Germinal center (tissue), 1 donor: ENCODE measurements at regions not wholly inside any gene's neighbourhood (a gene's known extent, or its start where the extent isn't known, plus 50 kb on each side); places are given as distances from the start of the nearest gene placed in this dataset.
"Not testable (repeated sequence)": the region's sequence is repeated elsewhere in the genome, so short reads cannot be mapped to it uniquely, and the experiment has no call there.

Source experiments
- DNase-seq: peaks from one replicate; pipeline ENCODE4 v3.0.0; 2012; ENCODE audit warnings: mixed read lengths, low spot score

DNA sequence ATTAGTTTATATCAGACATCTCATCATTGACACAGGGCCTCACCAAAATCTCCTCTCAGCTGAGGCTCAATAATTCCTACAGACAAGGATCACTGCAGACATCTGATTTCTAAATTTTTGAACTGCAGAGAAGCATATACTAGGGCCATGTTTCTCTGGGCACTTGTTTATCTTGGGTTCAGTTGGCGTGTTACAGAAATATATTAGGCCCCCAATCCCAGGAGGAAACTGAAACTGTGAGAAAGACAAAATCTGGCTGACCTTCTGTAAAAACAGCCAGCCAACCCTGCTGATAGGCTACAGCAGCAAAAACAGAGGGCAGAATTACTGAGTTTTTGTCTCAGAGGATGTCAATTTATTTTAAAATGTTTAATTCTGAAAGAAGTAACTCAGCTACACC is 634.6 kb downstream of the ETNK1 start:
- DNase-seq = no peak

DNA sequence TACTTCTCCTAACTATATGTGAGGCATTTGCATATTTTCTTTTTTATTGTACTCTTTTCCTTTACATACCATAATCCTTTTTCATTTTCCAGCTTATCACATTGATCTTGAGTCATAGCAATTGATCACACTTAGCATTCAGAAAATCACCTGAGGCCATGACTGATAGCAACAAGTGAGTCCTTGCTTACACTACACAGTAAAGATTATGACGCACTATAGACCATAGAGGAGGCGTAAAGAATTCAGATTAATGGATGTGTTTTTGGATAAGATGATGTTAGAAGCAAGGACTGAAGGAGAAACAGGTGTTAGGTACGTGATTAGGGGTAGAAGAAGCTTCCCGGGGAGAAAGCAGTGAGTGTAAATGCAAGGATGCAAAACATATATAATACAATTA is 637.7 kb downstream of the ETNK1 start:
- DNase-seq = no peak

DNA sequence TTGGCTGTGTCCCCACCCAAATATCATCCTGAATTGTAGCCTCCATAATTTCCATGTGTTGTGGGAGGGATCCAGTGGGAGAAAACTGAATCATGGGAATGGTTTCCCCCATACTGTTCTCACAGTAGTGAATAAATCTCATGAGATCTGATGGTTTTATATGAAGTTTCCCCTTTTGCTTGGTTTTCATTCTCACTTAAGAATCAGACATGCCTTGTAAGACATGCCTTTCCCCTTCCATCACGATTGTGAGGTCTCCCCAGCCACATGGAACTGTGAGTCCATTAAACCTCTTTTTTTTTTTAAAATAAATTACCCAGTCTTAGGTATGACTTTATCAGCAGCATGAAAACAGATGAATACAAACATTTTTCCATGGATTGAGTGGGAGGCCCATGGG is 652.9 kb downstream of the ETNK1 start:
- DNase-seq = no peak

DNA sequence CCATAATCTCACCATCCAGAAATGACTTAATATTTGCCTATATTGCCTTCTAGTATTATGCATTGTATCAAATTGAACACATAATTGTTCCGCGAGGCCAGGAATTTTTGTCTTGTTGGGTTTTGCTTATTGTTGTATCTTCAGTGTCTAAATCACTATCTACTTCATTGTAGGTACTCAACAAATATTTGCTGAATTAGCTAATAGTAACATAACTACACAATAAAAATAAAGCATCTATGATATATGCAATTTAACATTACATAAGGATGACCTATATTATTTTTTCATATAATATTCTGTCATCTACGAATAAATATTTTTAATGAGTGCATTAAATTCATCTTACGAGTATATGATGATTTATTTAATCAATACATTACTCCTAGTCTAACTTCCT is 656.3 kb downstream of the ETNK1 start:
- DNase-seq = no peak

DNA sequence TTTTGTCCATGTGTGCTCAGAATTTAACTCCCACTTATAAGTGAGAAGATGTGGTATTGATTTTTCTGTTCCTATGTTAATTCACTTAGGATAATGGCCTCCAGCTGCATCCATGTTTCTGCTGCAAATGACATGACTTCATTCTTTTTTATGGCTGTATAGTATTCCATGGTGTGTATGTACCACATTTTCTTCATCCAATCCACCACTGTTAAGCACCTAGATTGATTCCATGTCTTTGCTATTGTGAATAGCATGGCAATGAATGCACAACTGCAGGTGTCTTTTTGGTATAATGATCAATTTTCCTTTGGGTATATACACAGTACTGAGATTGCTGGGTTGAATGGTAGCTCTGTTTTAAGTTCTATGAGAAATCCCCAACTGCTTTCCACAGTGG is 657.7 kb downstream of the ETNK1 start:
- DNase-seq = no peak

DNA sequence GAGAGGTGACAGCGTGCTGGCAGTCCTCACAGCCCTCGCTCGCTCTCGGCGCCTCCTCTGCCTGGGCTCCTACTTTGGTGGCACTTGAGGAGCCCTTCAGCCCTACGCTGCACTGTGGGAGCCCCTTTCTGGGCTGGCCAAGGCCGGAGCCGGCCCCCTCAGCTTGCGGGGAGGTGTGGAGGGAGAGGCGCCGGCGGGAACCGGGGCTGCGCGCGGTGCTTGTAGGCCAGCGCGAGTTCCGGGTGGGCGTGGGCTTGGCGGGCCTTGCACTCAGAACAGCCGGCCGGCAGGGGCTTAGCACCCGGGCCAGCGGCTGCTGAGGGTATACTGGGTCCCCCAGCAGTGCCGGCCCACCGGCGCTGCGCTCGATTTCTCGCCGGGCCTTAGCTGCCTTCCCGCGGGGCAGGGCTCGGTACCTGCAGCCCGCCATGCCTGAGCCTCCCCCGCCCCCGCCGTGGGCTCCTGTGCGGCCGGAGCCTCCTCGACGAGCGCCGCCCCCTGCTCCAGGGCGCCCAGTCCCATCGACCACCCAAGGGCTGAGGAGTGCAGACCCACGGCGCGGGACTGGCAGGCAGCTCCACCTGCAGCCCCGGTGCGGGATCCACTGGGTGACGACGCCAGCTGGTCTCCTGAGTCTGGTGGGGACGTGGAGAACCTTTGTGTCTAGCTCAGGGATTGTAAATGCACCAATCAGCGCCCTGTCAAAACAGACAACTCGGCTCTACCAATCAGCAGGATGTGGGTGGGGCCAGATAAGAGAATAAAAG is 661.0 kb downstream of the ETNK1 start:
- DNase-seq = not testable (repeated sequence)

DNA sequence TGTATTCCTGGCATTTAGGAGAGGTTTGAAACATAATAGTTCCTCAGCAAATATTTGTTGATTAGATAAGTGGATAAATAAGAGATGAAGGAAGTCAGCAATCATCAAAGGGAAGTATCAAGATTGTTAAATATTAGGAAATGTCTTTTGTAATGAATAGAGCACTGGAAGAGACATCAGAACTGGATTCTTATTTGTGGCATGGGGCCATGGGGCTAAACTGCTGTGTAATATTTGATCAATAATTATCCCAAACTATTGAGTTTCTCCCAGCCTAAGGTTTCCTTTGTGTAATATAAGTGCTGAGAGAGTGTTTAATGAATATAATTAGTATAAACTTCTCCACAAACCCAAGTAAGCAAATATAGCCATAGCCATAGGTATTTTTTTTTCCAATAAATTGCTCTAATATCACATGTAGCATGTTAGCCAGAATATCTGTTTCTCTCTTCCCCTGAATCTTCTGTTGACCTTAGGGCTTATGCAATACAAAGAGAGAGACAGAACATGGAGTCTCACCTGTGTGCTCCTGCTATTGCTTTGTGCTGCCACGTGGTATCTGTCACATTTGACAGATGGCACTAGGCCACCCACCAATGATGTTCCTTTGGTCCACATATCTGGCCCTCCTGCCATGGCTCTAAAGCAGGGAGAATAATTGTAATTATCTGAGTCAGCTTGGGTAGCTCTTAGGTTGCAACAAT is 658.7 kb downstream of the SOX5 start:
- DNase-seq = no peak

DNA sequence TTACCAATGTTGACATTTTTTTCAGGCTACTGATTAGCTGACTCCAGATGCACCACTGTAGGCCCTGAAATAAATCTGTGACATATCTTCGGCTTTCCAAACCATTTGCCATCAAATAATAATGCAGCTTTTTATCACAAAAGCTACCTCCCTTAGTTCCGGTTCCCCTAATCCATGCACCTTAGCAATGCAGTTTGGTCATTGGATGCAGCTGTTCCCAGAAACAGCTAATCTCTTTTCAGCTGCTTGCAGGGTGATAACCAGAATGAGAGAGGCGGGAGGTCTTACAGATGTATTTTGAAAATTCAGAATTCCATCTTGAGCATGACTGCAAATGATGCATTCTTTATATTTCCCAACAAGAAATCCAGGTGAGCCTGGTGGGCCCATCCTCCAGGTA is 646.2 kb downstream of the SOX5 start:
- DNase-seq = no peak

DNA sequence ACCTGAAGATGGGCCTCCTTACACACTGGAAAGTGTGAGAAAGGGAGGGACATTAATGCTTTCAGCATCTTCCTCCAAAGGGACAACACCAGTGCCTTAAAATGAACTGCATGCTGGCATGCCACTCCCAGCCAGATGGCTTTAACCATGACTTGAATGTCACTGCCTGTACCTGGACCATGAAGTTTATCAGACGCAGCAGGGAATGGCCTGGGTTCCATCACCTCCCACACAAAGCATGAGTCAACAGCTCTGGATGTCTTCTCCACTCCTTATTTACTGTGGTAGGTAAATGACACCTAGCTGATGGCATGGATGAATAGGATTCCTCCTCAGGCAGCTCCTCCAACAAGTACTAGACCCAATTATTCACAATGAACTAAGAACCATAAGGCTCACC is 645.6 kb downstream of the SOX5 start:
- DNase-seq = no peak

DNA sequence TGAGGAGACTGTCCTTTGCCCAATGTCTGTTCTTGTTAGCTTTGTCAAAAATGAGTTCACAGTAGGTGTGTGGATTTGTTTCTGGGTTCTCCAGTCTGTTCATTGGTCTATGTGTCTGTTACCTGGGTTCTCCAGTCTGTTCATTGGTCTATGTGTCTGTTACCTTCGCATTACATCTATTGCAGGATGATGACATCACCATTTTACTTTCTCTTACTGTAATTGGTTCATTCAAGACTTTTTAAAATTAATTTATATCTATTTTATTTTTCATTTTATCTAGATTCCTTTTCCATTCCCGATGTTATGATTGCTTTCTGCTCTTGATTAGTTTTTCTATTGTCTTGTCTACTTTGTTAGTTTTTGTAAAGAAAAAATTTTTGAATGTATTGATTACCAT is 615.5 kb downstream of the SOX5 start:
- no peak for DNase-seq

DNA sequence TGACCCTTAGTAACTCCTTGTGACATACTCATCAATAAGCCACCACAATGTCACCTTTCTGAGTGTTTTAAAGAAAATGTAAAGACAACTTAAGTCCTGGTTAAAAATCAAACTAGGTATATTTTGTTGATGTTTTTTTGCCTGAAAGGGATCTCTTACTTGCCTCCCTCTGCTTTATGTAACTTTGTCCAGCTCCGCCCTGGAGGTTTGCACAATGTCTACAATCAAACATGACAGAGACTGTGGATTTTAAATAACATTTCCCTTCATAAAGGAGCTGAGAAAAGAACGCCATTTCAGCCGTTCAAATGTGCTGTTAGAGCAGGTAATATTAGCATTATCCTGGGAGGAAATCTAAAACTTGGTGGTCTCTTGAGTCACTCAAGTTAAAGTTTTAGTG is 613.9 kb downstream of the SOX5 start:
- no peak for DNase-seq

DNA sequence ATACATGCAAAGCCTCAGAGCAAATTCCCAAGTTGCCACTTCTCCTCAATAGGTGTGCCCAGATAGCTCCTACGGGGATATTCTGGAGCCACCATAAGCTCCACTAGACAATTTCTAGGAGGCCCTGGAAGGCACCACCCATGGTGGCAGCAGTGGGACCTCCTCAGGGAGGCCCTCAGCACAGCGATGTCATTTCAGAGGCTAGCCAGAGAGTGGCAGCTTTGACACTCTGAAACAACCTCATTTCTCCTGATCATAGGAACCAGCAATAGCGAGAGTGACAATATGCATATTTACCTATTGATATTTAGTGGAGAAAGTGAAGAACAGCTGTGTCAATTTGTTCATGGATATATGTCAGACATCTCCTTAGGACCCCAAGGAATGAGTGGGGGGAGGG is 612.3 kb downstream of the SOX5 start:
- DNase-seq = no peak

DNA sequence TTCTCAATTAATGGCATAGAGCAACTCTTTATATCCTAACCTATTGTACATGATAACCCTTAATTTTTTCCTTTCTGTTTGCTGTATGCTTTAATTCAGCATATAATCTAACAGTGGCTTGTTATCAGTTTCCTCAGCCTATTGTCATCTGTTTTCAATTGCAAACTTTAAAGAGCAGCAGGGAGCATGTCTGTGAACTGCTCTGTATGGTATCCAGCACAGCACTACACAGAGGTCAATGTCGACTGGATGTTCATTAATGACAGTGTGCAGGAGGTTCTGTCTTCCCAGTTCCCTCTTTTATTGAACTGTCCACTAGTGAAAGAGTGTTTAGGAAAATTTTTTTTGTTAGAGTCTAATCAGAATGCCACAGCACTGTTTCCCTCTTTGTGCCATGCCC is 609.1 kb downstream of the SOX5 start:
- no peak for DNase-seq

DNA sequence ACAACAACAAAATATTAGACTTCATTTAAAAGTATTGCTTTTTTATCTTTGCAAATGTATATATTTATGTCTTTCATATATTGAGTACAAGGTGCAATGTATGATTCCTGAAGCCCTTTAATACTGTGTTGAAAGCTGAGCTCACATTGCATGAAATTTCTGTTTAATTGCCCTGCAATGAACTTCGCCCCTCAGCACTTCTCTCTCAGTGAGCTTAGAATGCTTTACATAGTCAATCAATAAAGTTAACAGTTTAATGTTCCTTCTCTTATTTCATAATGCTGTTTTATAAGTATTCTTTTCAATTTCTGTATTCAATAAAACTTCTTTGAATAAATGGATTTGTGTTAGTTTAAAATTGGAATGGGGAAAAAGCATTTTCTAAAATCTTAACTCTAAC is 607.1 kb downstream of the SOX5 start:
- DNase-seq = no peak

DNA sequence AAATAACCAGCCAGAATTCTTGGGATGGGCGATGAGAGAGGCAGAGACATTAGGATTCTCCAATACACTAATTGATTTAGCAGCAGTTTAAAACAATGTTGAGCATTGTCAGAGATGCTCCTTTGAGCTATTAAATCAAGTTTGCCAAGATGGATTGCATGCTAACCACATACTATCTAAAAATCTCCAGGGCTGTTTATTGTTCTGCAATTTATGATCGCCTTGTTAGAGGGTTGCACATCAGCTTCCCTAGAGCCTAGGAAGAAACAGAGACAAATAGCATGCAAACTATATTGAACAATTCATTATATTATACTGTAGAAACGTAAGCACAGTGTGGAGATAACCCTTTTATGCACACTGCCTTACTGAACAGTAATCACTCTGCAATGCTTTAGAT is 599.9 kb downstream of the SOX5 start:
- DNase-seq = no peak

DNA sequence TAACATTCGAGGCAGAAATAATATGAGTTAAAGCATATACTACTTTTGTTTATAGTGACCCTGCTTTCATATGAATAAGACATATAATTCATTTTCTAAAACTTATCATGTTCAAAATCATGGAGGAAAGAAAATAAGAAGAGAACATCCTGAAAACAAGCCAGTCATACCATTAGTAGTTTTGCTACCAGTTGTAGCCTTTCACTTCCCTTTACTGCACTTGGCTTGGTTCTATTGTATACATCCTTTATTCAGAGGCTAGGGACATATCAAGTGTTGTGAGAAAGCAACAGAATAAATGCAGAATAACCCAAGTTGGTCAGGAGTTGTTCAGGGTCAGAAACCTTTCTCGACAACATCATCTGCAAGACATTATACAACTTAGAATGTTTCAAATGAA is 598.7 kb downstream of the SOX5 start:
- no peak for DNase-seq

DNA sequence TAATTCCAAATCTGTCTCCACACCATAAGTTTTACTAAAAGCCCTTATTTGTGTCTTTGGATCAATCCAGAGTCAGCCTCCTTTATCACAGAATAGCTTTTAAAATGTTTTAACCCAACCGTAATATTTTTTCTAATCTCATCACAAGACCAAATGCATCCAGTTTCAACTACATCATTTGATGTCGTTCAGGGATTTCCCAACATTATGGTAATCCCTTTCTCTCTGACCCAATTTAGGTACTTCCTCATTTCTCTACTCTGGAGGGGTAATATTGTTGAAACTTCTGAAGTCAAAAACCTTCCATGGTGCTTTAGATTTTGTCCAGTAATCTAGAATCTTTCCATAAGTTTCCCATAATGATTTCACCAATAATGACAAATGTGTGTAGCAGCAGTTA is 596.8 kb downstream of the SOX5 start:
- DNase-seq = no peak

DNA sequence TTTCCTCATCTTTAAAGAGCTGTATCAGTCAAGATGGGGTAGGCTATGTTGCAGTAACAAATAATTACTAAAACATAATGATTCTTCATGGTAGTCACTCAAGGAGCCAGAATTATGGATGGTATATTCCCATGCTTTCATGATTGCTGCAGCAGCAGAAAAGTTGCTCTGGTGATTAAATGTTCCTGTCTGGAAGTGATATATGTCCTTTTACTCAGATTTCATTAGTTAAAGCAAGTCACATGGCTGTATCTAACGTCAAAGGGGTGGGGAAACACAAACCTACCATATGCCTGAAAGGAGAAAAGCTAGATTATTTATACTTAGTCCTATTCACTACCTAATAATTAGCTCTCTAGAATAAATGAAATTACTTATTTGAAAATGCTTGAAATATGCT is 594.7 kb downstream of the SOX5 start:
- DNase-seq = no peak

DNA sequence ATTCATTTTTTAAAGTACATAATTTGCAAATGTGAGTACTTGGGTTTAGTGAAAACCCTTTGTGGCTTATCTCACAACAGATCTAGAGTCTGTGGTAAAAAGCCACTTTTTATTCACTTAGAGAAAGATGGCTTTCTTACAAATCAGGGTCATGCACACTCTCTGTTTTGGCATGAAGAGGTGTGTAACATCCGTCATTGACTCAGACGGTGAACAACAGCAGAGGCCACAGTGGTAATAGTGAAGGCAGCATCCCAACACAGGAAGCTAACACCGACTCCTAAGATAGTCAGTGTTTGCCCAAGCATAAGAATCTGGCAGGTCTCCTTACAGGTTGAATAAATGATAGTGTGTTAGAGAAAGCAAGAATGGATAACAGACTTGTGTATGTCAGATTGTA is 593.0 kb downstream of the SOX5 start:
- DNase-seq = no peak

DNA sequence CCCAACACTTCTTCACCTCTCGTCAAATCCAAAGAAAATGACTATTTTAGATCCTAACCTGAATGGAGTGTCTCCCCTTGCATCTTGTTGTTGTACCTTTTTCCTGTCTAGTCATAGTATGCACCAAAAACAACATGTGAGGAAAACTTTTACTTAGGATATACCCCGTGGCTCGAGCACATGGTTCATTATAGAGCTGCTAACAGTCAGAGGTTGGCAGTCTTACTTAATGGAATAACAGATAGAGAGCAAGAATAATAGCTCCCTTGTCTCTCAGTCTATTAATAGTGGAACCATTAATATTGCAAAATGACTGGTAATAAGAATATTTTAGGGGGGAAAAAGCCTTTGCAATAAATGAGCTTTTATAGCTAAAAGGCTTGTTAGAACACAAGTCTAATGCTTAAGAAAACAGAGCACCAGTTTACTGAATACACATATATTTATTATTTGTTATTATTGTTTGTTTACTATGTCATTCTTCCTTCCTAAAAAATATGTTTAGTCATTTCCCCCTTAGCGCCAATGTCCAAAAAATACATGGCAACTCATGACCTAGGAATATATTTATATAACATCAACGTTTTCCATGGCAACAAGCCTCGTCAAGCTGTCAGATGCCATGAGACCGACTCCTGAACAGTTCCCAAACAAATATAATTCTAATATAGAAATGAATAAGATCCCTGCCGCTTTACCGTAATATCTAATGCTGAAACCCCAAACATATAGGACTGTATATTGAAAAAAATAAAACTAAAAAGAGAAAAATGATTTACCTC is 592.4 kb downstream of the SOX5 start:
- no peak for DNase-seq

DNA sequence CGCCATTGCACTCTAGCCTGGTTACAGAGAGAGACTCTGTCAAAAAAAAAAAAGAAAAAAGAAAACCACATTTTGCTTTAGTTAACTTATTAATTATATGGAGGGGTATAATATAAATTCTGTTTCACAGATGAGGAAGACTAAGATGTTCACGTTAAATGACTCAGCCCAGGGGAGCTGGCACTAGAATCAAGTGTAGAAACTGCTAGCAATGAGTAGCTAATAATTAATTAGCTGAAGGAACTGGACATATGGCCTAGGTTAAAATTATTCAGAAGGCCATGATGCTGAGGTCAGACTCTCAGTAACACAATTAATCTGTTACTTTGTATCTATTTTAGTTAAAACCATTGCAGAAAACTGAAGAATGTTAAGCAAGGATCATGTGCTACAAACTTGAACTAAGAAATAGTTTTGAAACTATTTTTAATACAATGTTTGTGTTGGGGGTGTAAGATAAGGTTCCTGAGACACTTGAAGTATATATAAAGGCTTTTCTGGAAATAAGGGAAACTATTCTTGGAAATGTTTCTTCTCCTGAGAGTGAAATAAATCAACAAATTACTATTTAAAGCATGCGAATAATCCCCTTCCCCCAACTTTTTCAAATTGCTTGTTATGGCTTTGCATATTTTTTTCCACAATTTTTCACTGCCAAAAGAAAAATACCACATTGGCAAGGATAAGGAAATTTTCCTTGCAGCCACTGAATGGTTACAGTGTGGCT is 589.3 kb downstream of the SOX5 start:
- DNase-seq = no peak

DNA sequence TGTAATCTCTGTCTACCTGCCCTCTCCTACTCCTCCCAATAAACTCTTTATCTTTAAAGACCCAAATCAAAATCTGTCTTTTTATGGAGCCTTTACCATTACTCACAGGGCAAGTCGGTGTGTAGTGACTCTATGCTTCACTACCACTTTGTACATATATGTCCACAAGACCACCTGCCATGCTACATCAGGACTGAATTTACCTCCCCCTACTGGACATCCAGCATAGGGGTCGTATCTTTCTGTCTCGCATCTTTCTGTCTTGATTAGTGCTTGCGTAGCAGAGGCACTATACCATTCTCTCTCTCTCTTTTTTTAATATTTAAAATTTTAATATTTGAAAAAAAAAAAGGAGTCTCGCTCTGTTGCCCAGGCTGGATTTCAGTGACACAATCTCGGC is 587.5 kb downstream of the SOX5 start:
- no peak for DNase-seq

DNA sequence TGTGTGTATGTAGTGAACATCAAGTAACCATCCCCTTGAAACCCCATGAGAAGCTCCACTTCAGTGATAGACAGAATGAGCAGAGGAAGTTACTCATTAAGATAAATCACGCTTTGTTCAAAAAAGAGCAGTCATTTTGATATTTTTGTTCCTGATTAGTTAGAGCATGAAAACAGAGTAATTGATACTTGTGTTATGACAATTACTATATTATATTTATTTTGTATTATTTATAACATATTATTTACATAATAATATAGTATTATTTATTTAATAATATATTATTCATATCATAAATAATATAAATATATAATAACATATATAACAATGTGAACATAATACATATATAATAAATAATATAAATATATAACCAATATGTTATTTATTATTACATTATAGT is 580.9 kb downstream of the SOX5 start:
- no peak for DNase-seq
